BJ (cell line): ENCODE measurements at regions not wholly inside any gene's neighbourhood (a gene's known extent, or its start where the extent isn't known, plus 50 kb on each side); places are given as distances from the start of the nearest gene placed in this dataset.

ENCODE experiments used
- CTCF ChIA-PET: fragments of 350-600 bp; formaldehyde crosslinking; extraction: SDS; loops from one replicate; lab custom pipeline; 2021; ENCODE audit warnings: antibody characterized with exemption, inconsistent platforms; lab: Yijun Ruan, JAX
- POLR2A ChIA-PET: fragments of 300-600 bp; sonication (Branson Sonifier 250); formaldehyde crosslinking; extraction: SDS; loops from one replicate; lab custom pipeline; 2021; ENCODE audit warnings: antibody characterized with exemption; lab: Charles Lee
- DNase-seq: peaks from one replicate; pipeline ENCODE4 v3.0.0-alpha.2; 2011; ENCODE audit warnings: low read depth
- H3K27me3 ChIP-seq: 2 replicates; pipeline ENCODE4 v1.6.0; 2011; ENCODE audit warnings: low read length; ENCODE audit not compliant: control insufficient read depth, insufficient read depth
- H3K36me3 ChIP-seq: 2 replicates; pipeline ENCODE4 v1.5.1; 2011; ENCODE audit warnings: low read length; ENCODE audit not compliant: control insufficient read depth, insufficient read depth
- H3K4me3 ChIP-seq: 2 replicates; pipeline ENCODE4 v1.5.1; 2011; ENCODE audit warnings: low read depth, mild to moderate bottlenecking, control low read depth, low read length
- TF ChIP-seq, protein P1 (sequence below): IDR thresholded peaks from 2 replicates; pipeline ENCODE4 v1.5.1; 2011; ENCODE audit warnings: low read depth, mild to moderate bottlenecking, control low read depth, inconsistent platforms, low read length, moderate library complexity; ENCODE audit not compliant: insufficient read depth

DNA sequence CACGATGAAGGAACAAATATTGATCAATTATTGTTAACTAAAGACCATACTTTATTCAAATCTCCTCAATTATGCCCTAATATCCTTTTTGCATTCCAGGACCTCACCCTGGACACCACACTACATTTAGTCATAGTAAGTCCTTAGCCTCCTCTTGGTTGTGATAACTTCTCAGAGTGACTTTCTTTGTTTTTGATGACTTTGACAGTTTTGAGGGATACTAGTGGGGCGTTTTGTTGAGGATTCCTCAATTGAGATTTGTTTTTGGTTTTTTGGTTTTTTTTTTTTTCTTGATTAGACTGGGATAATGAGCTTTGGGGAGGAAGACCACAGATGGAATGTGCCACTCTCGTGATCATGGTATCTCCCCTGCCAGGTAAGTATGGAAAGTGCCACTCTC lies 105.5 kb downstream of the SOX9 start:
- ChIA-PET POLR2A (no interaction called here), CTCF (no interaction called here)
- Histone ChIP-seq H3K36me3 (no peaks in the 10 kb centered on the region), H3K27me3 (no peaks in the 10 kb centered on the region), H3K4me3 (no peak overlapping the region)
- TF ChIP-seq, protein P1, sequence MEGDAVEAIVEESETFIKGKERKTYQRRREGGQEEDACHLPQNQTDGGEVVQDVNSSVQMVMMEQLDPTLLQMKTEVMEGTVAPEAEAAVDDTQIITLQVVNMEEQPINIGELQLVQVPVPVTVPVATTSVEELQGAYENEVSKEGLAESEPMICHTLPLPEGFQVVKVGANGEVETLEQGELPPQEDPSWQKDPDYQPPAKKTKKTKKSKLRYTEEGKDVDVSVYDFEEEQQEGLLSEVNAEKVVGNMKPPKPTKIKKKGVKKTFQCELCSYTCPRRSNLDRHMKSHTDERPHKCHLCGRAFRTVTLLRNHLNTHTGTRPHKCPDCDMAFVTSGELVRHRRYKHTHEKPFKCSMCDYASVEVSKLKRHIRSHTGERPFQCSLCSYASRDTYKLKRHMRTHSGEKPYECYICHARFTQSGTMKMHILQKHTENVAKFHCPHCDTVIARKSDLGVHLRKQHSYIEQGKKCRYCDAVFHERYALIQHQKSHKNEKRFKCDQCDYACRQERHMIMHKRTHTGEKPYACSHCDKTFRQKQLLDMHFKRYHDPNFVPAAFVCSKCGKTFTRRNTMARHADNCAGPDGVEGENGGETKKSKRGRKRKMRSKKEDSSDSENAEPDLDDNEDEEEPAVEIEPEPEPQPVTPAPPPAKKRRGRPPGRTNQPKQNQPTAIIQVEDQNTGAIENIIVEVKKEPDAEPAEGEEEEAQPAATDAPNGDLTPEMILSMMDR = no peak
- no peak for DNase-seq

DNA sequence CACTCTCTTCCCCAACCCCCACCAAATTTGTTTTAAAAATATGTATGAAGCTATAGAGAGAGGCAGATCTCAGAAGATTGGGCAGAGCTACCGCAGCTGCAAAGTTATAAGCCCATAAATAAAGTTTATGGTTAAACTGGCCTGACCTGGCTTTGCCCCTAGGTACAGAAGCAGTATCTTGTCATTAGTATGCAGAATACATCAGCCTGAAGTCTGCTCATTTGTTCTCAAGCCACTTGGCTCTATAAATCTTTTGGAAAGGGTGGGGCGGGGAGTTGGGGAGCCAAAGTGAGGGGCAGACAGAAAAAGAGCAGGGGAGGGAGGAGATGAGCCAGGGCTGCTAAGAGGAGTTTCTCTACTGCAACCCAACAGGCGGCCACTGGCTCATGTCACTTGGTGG lies 113.2 kb downstream of the SOX9 start:
- H3K27me3 ChIP-seq = peaks cover 7% of the 10 kb centered on the region
- DNase-seq = no peak
- no peaks in the 10 kb centered on the region for H3K36me3 ChIP-seq
- H3K4me3 ChIP-seq = no peak overlapping the region
- ChIA-PET POLR2A (no interaction called here), CTCF (interaction anchor here (1.0 kb wide), 1 partner anchor 138 kb away, joined by 3 read pairs; no protein-coding TSS in a partner anchor)
- TF ChIP-seq, protein P1 = no peak

DNA sequence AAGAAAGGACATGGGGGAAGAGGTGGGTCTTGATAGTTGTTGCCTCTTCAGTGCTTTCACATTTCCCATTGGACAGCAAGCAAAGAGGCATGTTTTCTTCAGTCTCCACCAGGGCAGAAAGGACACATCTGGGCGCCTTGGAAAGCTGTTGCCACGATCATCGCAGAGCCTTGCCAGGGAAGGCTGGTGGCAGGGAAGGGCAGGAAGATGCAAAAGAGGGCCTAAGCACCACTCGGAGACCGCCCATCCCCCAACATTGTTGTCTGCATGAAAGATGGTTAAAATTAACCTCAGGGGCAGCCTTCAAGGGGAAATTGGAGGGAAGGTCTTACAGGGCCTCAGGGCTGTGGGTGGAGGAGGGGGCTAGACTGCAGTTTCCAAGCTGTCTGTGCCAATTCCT lies 114.2 kb downstream of the SOX9 start:
- TF ChIP-seq, protein P1 = no peak
- no peaks in the 10 kb centered on the region for H3K36me3 ChIP-seq
- POLR2A ChIA-PET = no interaction called here
- no peak for DNase-seq
- CTCF ChIA-PET = interaction anchor here (1.0 kb wide), 1 partner anchor 137 kb away, joined by 3 read pairs; no protein-coding TSS in a partner anchor
- H3K27me3 ChIP-seq = peaks cover 7% of the 10 kb centered on the region
- no peak overlapping the region for H3K4me3 ChIP-seq

DNA sequence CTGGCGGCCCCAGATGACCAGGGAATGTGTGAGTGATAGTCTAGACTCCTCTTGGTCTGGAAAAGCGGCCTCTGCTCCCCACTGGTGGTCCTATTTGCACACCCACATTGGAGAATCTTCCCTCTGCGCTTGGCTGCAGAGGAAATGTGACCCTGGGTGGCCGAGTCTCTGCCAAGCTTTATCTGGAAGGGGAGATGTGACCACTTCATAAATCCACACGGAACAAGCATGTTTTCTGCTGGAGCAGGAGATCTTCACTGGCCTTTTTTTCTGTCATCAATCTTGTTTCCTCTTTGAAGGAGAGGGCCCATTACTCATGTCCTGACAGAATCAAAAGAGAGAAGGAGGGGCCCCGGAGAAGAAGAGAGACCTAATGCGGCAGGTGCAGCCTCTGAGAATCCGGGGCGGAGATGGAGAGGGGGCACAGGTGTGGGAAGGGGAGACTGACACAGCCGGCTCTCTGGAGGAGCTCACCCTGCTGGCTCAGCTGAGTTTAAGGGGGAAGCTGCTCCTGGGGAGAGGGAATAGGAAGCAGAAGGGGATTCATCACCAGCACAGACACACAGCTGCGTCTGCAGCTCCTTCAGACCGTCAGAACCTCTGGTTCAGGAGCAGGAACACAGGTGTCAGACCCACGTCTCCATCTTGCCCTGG lies 116.3 kb downstream of the SOX9 start:
- CTCF ChIA-PET = no interaction called here
- POLR2A ChIA-PET = no interaction called here

DNA sequence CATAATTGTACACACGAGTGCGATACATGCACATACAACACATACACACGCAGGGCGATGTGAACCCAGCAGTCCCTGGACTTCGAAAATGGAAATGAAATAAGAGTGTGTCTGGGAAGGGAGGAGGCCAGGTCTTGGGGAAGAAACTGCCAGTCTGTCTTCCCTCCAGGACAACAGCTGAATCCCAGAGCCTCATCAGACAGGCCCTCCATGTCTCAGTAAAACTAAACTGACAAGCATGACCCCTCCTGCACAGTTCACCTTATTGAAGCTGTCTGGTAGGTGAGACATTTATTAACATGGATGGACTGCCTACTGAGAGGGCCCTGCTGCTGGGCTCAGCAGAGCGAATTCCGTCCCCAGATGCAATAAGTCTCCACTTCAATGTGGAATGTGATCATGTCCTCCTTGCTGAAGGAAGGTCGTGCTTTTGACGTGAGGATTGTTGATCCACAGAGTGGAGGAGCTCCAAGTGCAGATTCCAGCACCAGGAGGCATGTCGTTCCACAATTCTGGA lies 117.4 kb downstream of the SOX9 start:
- no peak for DNase-seq
- CTCF ChIA-PET = interaction anchor here (1.2 kb wide), 1 partner anchor 54 kb away, joined by 3 read pairs; no protein-coding TSS in a partner anchor
- peaks cover 7% of the 10 kb centered on the region for H3K27me3 ChIP-seq
- TF ChIP-seq, protein P1 = no peak
- POLR2A ChIA-PET = no interaction called here
- H3K36me3 ChIP-seq = no peaks in the 10 kb centered on the region
- no peak overlapping the region for H3K4me3 ChIP-seq

More for the DNA sequence above, 116.3 kb downstream of the SOX9 start:
- H3K4me3 ChIP-seq = no peak overlapping the region
- TF ChIP-seq, protein P1 = no peak
- H3K36me3 ChIP-seq = no peaks in the 10 kb centered on the region
- peaks cover 7% of the 10 kb centered on the region for H3K27me3 ChIP-seq
- no peak for DNase-seq
